Heart left ventricle (tissue), 16 donors: ENCODE measurements at regions not wholly inside any gene's neighbourhood (a gene's known extent, or its start where the extent isn't known, plus 50 kb on each side); places are given as distances from the start of the nearest gene placed in this dataset.

Experiments
- ATAC-seq, 4 donors: fragments of 200-7000 bp; cut with Tn5 transposase; one replicate each; pipeline ENCODE4 v1.9.1; 2020 to 2022; ENCODE audit warnings: moderate library complexity in 4 of 4, mild to moderate bottlenecking in 3 of 4, moderate number of reproducible peaks in 1 of 4
- DNase-seq, 5 donors: peaks; one replicate each; pipeline ENCODE4 v3.0.0-alpha.2; 2020
- H3K27ac ChIP-seq, 12 donors: fragments of 200-600 bp; sonication (generic) in 4 of 12; one replicate each; pipeline versions ENCODE4 v1.5.0 to v1.8.0; 2016 to 2022; ENCODE audit warnings: mild to moderate bottlenecking in 2 of 12
- H3K27me3 ChIP-seq, 9 donors: fragments of 200-600 bp; sonication (generic) in 2 of 9; one replicate each; pipeline versions ENCODE4 v1.5.1 to v1.8.0; 2016 to 2022; ENCODE audit warnings: mild to moderate bottlenecking in 3 of 9
- H3K36me3 ChIP-seq, 9 donors: fragments of 200-600 bp; sonication (generic) in 2 of 9; one replicate each; pipeline versions ENCODE4 v1.5.0 to v1.8.0; 2018 to 2022; ENCODE audit warnings: mild to moderate bottlenecking in 2 of 9
- H3K4me1 ChIP-seq, 12 donors: fragments of 200-600 bp; sonication (generic) in 4 of 12; one replicate each; pipeline versions ENCODE4 v1.5.0 to v1.8.0; 2016 to 2022; ENCODE audit warnings: mild to moderate bottlenecking in 3 of 12
- H3K4me3 ChIP-seq, 12 donors: fragments of 200-600 bp; sonication (generic) in 4 of 12; one replicate each; pipeline versions ENCODE4 v1.5.0 to v1.8.0; 2017 to 2022; ENCODE audit warnings: mild to moderate bottlenecking in 9 of 12, moderate library complexity in 4 of 12
- H3K9me3 ChIP-seq, 12 donors: fragments of 200-600 bp; sonication (generic) in 4 of 12; one replicate each; pipeline versions ENCODE4 v1.5.0 to v1.8.0; 2016 to 2022; ENCODE audit warnings: mild to moderate bottlenecking in 1 of 12
- POLR2A ChIP-seq, 2 donors: fragments of 450-650 bp; IDR thresholded peaks; one replicate each; pipeline ENCODE4 v1.6.1; 2017; ENCODE audit warnings: antibody characterized with exemption in 2 of 2, mild to moderate bottlenecking in 2 of 2, moderate library complexity in 2 of 2
- WGBS, 4 donors: extraction: QIAGEN DNeasy Blood & Tissue Kit in 2 of 4; methylation state at CpG; one replicate each; pipeline versions ENCODE4 v1.1.5 to v1.1.7; 2013 to 2018; 5-methylcytosine and 5-hydroxymethylcytosine counted together
- intact Hi-C, 10 donors: fragments of 100-400 bp; cut with DNase I; formaldehyde crosslinking; loops; one replicate each; pipeline versions ENCODE4 v1.11.1 to v1.14.2; 2022
- TF ChIP-seq, protein P1 (sequence below), 12 donors: fragments of 200-600 bp; sonication (generic) in 4 of 12; IDR thresholded peaks; one replicate each; pipeline versions ENCODE4 v1.5.0 to v1.8.0; 2018 to 2022; ENCODE audit warnings: antibody characterized with exemption in 12 of 12, mild to moderate bottlenecking in 5 of 12
- donor health status: ischemic (EF 13 %, LVEDD 7.1; RV severe dilation, severe dysfunction).
- donor health status: healthy with polysubstance abuse.
- donor health status: DM: no; HTN: yes; CAD: no.
- donor health status: DM: no; HTN: no; CAD: no.
- donor health status: ischemic (EF 25% LVEDD 6.9; RV normal size, moderate dysfunction).
- donor health status: ischemic (EF 25% LVEDD 5.7; RV mildly dilated, moderate dysfunction).
- donor health status: healthy.
- donor health status: DM: yes; HTN: yes; CAD: no.
- donor health status: ischemic (EF 35%, LVEDD 5.7; RV mildly dilated, moderate dysfunction).
- donor health status: nonischemic (EF 11% LVEDD 7.7; RV severe dilation, severe dysfunction).
- donor health status: DM: yes; HTN: yes; CAD: no.
- donor health status: PGD.
- donor health status: ischemic (EF 29% LVEDD 5.4; RV normal size, mild dysfunction).
- donor health status: nonischemic (EF 23%, LVEDD 6.1; RV moderate dilation, normal function).

DNA sequence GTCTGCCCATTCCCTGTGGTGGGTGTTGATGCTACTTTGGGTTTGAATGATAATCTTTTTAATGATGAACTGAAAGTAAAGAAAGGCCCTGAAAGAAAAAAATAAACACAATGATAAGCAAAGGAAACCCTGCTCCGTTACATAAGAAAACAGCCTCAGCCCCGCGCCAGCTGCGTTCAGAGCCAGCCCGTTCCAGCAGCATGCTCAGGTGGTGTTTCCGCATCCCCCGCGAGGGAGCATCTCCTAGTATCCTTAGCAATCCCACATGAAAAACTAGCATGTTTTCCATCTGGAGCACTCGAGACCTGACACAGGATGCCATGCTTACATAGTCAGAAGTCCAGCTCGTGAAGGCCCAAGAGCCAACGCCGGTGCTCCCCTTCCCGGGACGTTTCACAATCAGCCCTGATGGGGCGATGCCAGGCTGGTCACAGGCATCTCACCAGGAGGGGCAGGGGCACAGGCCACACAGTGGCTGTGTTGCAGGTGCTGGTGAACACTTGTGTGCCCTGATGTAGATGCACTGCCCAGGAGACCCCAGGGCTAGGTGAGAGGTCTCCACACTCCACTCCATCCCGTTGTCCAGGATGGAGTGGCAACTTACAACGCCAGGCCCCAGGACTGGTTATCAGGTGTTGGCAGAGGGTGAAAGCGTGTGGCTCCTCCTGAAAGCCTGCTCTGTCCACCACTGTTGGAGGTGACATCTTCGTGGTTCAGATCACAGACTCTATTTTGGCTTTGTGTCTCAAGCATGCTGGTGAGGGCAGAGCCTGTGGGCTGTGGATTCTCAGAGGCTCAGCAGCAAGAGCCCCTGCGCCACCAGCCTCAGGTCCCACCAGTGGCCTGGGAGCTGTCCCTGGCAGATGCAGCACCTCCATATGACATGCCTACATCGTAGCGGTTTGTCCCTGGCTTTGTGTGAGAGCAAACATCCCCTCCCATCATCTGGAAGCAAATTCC lies 246.8 kb upstream of the IRX1 start:
- no peak overlapping the region for H3K4me3 ChIP-seq
- peaks cover 0 to 3% (median 0%) of the 10 kb centered on the region in 9 donors for H3K27me3 ChIP-seq
- H3K27ac ChIP-seq: no peak overlapping the region
- peak in 1 of 5 donors; percentile 10 for DNase-seq
- ATAC-seq: no peak
- H3K36me3 ChIP-seq: no peaks in the 10 kb centered on the region
- H3K9me3 ChIP-seq: no peaks in the 10 kb centered on the region
- TF ChIP-seq, protein P1, sequence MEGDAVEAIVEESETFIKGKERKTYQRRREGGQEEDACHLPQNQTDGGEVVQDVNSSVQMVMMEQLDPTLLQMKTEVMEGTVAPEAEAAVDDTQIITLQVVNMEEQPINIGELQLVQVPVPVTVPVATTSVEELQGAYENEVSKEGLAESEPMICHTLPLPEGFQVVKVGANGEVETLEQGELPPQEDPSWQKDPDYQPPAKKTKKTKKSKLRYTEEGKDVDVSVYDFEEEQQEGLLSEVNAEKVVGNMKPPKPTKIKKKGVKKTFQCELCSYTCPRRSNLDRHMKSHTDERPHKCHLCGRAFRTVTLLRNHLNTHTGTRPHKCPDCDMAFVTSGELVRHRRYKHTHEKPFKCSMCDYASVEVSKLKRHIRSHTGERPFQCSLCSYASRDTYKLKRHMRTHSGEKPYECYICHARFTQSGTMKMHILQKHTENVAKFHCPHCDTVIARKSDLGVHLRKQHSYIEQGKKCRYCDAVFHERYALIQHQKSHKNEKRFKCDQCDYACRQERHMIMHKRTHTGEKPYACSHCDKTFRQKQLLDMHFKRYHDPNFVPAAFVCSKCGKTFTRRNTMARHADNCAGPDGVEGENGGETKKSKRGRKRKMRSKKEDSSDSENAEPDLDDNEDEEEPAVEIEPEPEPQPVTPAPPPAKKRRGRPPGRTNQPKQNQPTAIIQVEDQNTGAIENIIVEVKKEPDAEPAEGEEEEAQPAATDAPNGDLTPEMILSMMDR (IDR thresholded peaks at IDR 0.05): no peak
- no peak for TF ChIP-seq POLR2A (IDR thresholded peaks at IDR 0.05)
- WGBS, 4 donors: 80 to 82% (median 81%) methylated on average over 22 of the region's 22 CpGs
- H3K4me1 ChIP-seq: no peaks in the 10 kb centered on the region
- intact Hi-C loops: no loop called here

DNA sequence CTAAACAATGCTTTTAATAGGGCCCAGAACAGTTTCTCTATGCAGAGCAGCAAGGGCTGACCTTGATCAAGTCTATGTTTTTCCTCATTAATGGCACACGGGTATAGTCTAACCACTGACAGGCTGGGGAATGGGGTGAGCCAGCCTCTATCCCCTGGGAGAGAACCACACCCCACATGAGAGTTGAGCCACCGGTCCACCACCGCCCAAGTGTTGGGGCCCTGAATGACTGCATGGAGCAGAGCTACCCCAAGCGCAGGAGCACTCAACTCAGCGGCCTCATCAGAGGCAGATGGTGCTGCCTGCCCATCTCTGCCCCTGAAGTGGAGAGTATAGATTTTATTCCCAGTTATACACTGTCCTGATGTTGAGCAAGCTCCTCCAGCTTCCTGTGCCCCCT lies 247.9 kb upstream of the IRX1 start:
- DNase-seq: no peak

DNA sequence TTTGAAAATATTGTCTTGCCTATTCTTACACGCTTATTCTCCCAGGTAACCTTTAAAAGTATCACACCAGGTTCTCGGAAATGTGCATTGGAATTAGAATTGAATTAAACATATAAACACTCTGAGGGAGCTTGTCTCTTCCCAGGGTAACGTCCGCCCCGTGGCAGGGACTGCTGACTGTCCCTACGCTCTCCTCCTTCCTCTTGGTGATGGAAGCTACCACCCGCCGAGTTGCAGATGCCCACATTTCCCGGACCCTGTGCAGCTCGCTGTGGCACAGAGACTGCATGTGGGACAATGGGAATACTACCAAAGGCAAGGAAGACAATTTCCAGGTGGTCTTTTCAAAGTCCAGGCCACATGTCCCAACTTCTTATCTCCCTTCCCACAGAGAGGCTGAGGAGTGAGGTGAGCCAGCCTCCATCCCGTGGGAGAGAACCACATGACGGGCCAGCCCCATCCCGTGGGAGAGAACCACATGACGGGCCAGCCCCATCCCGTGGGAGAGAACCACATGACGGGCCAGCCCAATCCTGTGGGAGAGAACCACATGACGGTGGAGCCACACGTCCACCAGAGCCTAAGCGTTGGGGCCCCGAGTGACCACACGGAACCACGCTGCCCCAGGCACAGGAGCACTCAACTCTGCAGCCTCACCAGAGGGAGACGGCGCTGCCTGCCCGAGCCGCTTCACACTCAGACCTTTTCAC lies 249.4 kb upstream of the IRX1 start:
- no peaks in the 10 kb centered on the region for H3K4me1 ChIP-seq
- 82 to 86% (median 84%) methylated on average over 26 of the region's 26 CpGs for WGBS, 4 donors
- intact Hi-C loops: no loop called here
- H3K9me3 ChIP-seq: no peaks in the 10 kb centered on the region
- no peak overlapping the region for H3K27ac ChIP-seq
- no peak overlapping the region for H3K4me3 ChIP-seq
- H3K36me3 ChIP-seq: no peaks in the 10 kb centered on the region
- TF ChIP-seq, protein P1 (IDR thresholded peaks at IDR 0.05): no peak
- TF ChIP-seq POLR2A (IDR thresholded peaks at IDR 0.05): no peak
- peaks cover 0 to 3% (median 0%) of the 10 kb centered on the region in 9 donors for H3K27me3 ChIP-seq
- ATAC-seq: no peak
- DNase-seq: peak in 2 of 5 donors; percentile 8 to 29

More for the DNA sequence above, 247.9 kb upstream of the IRX1 start:
- peaks cover 0 to 3% (median 0%) of the 10 kb centered on the region in 9 donors for H3K27me3 ChIP-seq
- ATAC-seq: no peak
- H3K9me3 ChIP-seq: no peaks in the 10 kb centered on the region
- no peaks in the 10 kb centered on the region for H3K36me3 ChIP-seq
- no peak overlapping the region for H3K27ac ChIP-seq
- WGBS, 4 donors: 73 to 98% (median 94%) methylated on average over 3 to 5 of the region's 5 CpGs
- H3K4me3 ChIP-seq: no peak overlapping the region
- intact Hi-C loops: no loop called here
- no peaks in the 10 kb centered on the region for H3K4me1 ChIP-seq
- TF ChIP-seq, protein P1 (IDR thresholded peaks at IDR 0.05): no peak

DNA sequence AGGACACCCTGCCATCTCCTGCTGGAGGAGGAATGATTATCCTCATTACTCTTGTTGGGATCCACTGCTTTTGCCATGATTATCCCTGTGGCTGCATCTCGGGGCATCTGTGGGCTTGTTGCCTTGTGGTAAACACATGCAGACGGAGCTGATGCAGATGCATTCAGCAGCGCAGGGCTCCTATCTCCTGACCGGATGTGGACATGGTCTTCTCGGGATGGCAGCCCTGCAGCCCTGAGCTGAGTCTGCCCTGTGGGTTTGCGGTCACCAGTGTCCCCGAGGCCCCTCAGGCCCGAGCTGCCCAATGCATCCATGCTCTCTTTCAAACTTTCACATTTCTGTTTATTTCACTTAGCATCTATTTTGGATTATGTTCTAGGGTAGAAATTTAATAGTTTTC lies 250.4 kb upstream of the IRX1 start:
- no peak overlapping the region for H3K27ac ChIP-seq
- no peak overlapping the region for H3K4me3 ChIP-seq
- peaks cover 0 to 3% (median 0%) of the 10 kb centered on the region in 9 donors for H3K27me3 ChIP-seq
- no peaks in the 10 kb centered on the region for H3K36me3 ChIP-seq
- no peaks in the 10 kb centered on the region for H3K9me3 ChIP-seq
- ATAC-seq (no peak), DNase-seq (peak in 1 of 5 donors; percentile 22)
- no peaks in the 10 kb centered on the region for H3K4me1 ChIP-seq
- 83 to 90% (median 87%) methylated on average over 7 to 8 of the region's 8 CpGs for WGBS, 4 donors
- intact Hi-C loops: no loop called here
- TF ChIP-seq POLR2A (IDR thresholded peaks at IDR 0.05): no peak
- TF ChIP-seq, protein P1 (IDR thresholded peaks at IDR 0.05): no peak
